Neural cell (in vitro differentiated cells): ENCODE measurements at regions not wholly inside any gene's neighbourhood (a gene's known extent, or its start where the extent isn't known, plus 50 kb on each side); places are given as distances from the start of the nearest gene placed in this dataset.

Experiments
- H2AFZ ChIP-seq: fragments of 200-600, 300-800 bp; sonication (generic), shearing (Covaris generic); 2 replicates; pipeline ENCODE4 v1.6.0; 2014; ENCODE audit warnings: low read depth, mild to moderate bottlenecking, antibody characterized with exemption, low read length, moderate library complexity
- H3F3A ChIP-seq: fragments of 200-600 bp; shearing (Covaris generic); 2 replicates; pipeline ENCODE4 v1.6.1; 2016; ENCODE audit warnings: mild to moderate bottlenecking, moderate library complexity, mixed read lengths, antibody characterized with exemption, low read length; ENCODE audit not compliant: insufficient read depth, poor library complexity, severe bottlenecking
- H3K27ac ChIP-seq: fragments of 200-600, 300-800 bp; sonication (generic), shearing (Covaris generic); 2 replicates; pipeline ENCODE4 v1.5.1; 2014; ENCODE audit warnings: mild to moderate bottlenecking, low read length, moderate library complexity
- H3K27me3 ChIP-seq: fragments of 300-800, 200-600 bp; sonication (generic), shearing (Covaris generic); 2 replicates; pipeline ENCODE4 v1.6.0; 2014; ENCODE audit warnings: mild to moderate bottlenecking, low read depth, low read length, moderate library complexity; ENCODE audit not compliant: insufficient read depth
- H3K36me3 ChIP-seq: fragments of 300-800, 200-600 bp; sonication (generic), shearing (Covaris generic); 2 replicates; pipeline ENCODE4 v1.5.1; 2014; ENCODE audit warnings: mild to moderate bottlenecking, antibody characterized with exemption, low read length, moderate library complexity; ENCODE audit not compliant: insufficient read depth
- H3K4me2 ChIP-seq: fragments of 300-800, 200-600 bp; sonication (generic), shearing (Covaris generic); 2 replicates; pipeline ENCODE4 v1.6.0; 2014; ENCODE audit warnings: mild to moderate bottlenecking, low read length
- H3K4me3 ChIP-seq: fragments of 300-800, 200-600 bp; sonication (generic), shearing (Covaris generic); 2 replicates; pipeline ENCODE4 v1.5.1; 2014; ENCODE audit warnings: mild to moderate bottlenecking, low read length, moderate library complexity
- H3K79me2 ChIP-seq: fragments of 200-600 bp; shearing (Covaris generic); replicated peaks from 2 replicates; pipeline ENCODE4 v1.6.0; 2014; ENCODE audit warnings: mild to moderate bottlenecking, low read length, moderate library complexity; ENCODE audit not compliant: insufficient read depth
- H3K9ac ChIP-seq: fragments of 300-800, 200-600 bp; sonication (generic), shearing (Covaris generic); 2 replicates; pipeline ENCODE4 v1.6.1; 2016; ENCODE audit warnings: mild to moderate bottlenecking, low read length, mixed read lengths
- H3K9me2 ChIP-seq: fragments of 200-600 bp; shearing (Covaris generic); 2 replicates; pipeline ENCODE4 v1.6.1; 2016; ENCODE audit warnings: mild to moderate bottlenecking, low read length, mixed read lengths; ENCODE audit not compliant: insufficient read depth
- H3K9me3 ChIP-seq: fragments of 200-600, 300-800 bp; sonication (generic), shearing (Covaris generic); 2 replicates; pipeline ENCODE4 v1.6.1; 2016; ENCODE audit warnings: mild to moderate bottlenecking, mixed run types, low read length, moderate library complexity, mixed read lengths
- H4K20me1 ChIP-seq: fragments of 200-600 bp; shearing (Covaris generic); 2 replicates; pipeline ENCODE4 v1.6.1; 2016; ENCODE audit warnings: mild to moderate bottlenecking, mixed run types; ENCODE audit not compliant: insufficient read depth
- EP300 ChIP-seq: fragments of 450-650 bp; conservative IDR thresholded peaks from 2 replicates; pipeline ENCODE4 v1.6.1; 2014; ENCODE audit warnings: antibody characterized with exemption, mild to moderate bottlenecking, moderate library complexity; ENCODE audit not compliant: poor library complexity, severe bottlenecking
- MXI1 ChIP-seq: fragments of 450-650 bp; conservative IDR thresholded peaks from 2 replicates; pipeline ENCODE4 v1.6.1; 2014; ENCODE audit warnings: antibody characterized with exemption, mild to moderate bottlenecking; ENCODE audit not compliant: poor library complexity, severe bottlenecking
- POLR2AphosphoS5 ChIP-seq: IDR thresholded peaks from 2 replicates; pipeline ENCODE4 v1.6.1; 2012
- SMC3 ChIP-seq: fragments of 450-650 bp; conservative IDR thresholded peaks from 2 replicates; pipeline ENCODE4 v1.6.1; 2014; ENCODE audit warnings: antibody characterized with exemption, mild to moderate bottlenecking, moderate library complexity; ENCODE audit not compliant: poor library complexity
- TAF1 ChIP-seq: IDR thresholded peaks from 2 replicates; pipeline ENCODE4 v1.6.1; 2012; ENCODE audit warnings: low read depth
- TF ChIP-seq, protein P1 (sequence below): fragments of 450-650 bp; IDR thresholded peaks from 2 replicates; pipeline ENCODE4 v1.5.1; 2014; ENCODE audit warnings: antibody characterized with exemption, mild to moderate bottlenecking, moderate library complexity; ENCODE audit not compliant: poor library complexity, severe bottlenecking
- TF ChIP-seq, protein P2 (sequence below): IDR thresholded peaks from 2 replicates; pipeline ENCODE4 v1.6.1; 2012; ENCODE audit warnings: borderline replicate concordance

DNA sequence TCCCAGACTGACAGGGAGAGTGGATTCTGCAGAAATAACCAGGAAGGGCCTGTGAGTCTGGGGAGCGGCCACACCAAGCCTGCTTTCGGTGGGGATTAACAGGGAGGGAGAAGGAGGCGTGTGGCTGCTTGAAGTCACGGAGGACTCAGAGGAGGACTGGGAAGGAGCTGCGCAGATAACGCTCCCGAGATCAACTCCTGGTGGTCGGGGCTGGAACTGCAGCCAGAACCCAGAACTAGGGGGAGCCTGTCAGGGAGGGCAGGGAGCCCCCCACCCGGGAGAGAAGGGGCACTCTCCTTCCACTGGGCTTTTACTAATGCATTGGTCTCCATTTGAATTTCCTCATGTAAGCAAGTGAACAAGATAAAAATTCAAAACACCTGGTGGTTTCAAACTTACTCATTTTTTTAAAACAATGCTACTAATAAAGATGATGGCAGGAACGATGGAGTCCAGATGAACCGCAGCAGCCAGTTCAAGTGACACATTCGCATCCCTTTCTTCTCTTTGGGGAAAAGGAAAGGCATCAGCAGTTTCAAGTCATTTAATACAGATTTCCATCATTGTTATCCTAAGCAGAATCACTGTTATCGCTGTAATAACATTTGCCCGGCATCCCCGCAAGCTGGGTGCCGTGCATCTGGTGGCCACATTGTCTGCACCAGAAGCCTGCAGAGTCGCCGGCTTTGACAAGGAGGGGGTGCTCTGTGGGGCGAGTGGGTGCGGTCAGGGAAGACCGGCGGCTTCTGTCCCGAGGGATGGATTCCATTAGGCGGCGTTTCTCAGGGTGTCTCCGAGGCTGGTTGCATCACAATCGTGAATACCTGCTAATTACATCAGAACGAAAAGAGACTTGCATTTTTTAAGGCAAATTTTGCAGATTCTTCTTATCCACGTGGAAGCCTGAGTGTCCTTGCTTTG, 183.0 kb downstream of the FOXL1 start:
- H3K9ac ChIP-seq: no peak overlapping the region
- H3K4me2 ChIP-seq: no peak overlapping the region

DNA sequence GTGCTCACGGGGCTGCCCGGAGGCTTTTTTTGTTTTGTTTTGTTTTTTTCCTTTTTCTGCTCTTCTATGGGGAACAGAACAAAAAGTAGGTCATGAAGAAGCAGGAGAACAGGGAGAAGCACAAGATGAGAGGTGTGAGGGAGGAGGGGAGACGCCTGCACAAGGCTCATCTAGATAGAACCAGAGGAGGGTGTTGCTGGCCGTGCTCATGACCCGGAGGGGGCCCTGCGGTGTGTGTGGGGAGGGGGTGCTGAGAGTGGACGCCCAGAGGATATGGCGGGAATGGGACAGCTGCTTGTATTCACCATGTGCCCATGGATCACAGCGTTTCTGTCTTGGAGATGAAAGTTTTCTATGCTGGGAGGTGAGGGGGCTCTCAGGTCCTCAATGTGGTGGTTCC, 183.7 kb downstream of the FOXL1 start:
- Histone ChIP-seq H3K27me3 (no peaks in the 10 kb centered on the region), H3K9me2 (no peaks in the 10 kb centered on the region), H3K79me2 (no peaks in the 10 kb centered on the region), H3K4me3 (no peak overlapping the region), H3K27ac (no peak overlapping the region), H3K4me2 (no peak overlapping the region), H3K9ac (no peak overlapping the region), H3K36me3 (no peaks in the 10 kb centered on the region), H3K9me3 (no peaks in the 10 kb centered on the region), H2AFZ (no peak overlapping the region), H3F3A (no peaks in the 10 kb centered on the region), H4K20me1 (no peaks in the 10 kb centered on the region)
- TF ChIP-seq SMC3: no peak
- TF ChIP-seq, protein P1, sequence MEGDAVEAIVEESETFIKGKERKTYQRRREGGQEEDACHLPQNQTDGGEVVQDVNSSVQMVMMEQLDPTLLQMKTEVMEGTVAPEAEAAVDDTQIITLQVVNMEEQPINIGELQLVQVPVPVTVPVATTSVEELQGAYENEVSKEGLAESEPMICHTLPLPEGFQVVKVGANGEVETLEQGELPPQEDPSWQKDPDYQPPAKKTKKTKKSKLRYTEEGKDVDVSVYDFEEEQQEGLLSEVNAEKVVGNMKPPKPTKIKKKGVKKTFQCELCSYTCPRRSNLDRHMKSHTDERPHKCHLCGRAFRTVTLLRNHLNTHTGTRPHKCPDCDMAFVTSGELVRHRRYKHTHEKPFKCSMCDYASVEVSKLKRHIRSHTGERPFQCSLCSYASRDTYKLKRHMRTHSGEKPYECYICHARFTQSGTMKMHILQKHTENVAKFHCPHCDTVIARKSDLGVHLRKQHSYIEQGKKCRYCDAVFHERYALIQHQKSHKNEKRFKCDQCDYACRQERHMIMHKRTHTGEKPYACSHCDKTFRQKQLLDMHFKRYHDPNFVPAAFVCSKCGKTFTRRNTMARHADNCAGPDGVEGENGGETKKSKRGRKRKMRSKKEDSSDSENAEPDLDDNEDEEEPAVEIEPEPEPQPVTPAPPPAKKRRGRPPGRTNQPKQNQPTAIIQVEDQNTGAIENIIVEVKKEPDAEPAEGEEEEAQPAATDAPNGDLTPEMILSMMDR: no peak
- TF ChIP-seq POLR2AphosphoS5: no peak
- TF ChIP-seq MXI1: no peak
- TF ChIP-seq TAF1: no peak

More for the DNA sequence above, 183.0 kb downstream of the FOXL1 start:
- Histone ChIP-seq H4K20me1 (no peaks in the 10 kb centered on the region), H3K9me2 (no peaks in the 10 kb centered on the region), H3K27ac (no peak overlapping the region), H2AFZ (no peak overlapping the region), H3K4me3 (no peak overlapping the region), H3K9me3 (no peaks in the 10 kb centered on the region), H3K27me3 (no peaks in the 10 kb centered on the region), H3K79me2 (no peaks in the 10 kb centered on the region), H3K36me3 (no peaks in the 10 kb centered on the region), H3F3A (no peaks in the 10 kb centered on the region)
- TF ChIP-seq, protein P1: peak; percentile 44
- no peak for TF ChIP-seq EP300
- TF ChIP-seq, protein P2, sequence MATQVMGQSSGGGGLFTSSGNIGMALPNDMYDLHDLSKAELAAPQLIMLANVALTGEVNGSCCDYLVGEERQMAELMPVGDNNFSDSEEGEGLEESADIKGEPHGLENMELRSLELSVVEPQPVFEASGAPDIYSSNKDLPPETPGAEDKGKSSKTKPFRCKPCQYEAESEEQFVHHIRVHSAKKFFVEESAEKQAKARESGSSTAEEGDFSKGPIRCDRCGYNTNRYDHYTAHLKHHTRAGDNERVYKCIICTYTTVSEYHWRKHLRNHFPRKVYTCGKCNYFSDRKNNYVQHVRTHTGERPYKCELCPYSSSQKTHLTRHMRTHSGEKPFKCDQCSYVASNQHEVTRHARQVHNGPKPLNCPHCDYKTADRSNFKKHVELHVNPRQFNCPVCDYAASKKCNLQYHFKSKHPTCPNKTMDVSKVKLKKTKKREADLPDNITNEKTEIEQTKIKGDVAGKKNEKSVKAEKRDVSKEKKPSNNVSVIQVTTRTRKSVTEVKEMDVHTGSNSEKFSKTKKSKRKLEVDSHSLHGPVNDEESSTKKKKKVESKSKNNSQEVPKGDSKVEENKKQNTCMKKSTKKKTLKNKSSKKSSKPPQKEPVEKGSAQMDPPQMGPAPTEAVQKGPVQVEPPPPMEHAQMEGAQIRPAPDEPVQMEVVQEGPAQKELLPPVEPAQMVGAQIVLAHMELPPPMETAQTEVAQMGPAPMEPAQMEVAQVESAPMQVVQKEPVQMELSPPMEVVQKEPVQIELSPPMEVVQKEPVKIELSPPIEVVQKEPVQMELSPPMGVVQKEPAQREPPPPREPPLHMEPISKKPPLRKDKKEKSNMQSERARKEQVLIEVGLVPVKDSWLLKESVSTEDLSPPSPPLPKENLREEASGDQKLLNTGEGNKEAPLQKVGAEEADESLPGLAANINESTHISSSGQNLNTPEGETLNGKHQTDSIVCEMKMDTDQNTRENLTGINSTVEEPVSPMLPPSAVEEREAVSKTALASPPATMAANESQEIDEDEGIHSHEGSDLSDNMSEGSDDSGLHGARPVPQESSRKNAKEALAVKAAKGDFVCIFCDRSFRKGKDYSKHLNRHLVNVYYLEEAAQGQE: no peak
